T-helper 1 cell treated with Interleukin-12 subunit alpha and Interleukin-12 subunit beta and Interleukin-4 antibody, amounts not matched to agents 30 μg/mL and 1 μg/mL, for 36 hours (primary cell): ENCODE measurements at regions not wholly inside any gene's neighbourhood (a gene's known extent, or its start where the extent isn't known, plus 50 kb on each side); places are given as distances from the start of the nearest gene placed in this dataset.

Experiments
- H3K27ac Mint-ChIP-seq: one replicate; pipeline ENCODE4 v1.8.0; 2021; ENCODE audit warnings: mild to moderate bottlenecking, mixed read lengths
- H3K27me3 Mint-ChIP-seq: one replicate; pipeline ENCODE4 v1.8.0; 2021; ENCODE audit warnings: low read depth, mixed read lengths
- H3K36me3 Mint-ChIP-seq: one replicate; pipeline ENCODE4 v1.8.0; 2021; ENCODE audit warnings: low read depth, mixed read lengths
- H3K4me1 Mint-ChIP-seq: one replicate; pipeline ENCODE4 v1.8.0; 2021; ENCODE audit warnings: low read depth, mixed read lengths
- H3K4me3 Mint-ChIP-seq: one replicate; pipeline ENCODE4 v1.8.0; 2021; ENCODE audit warnings: mild to moderate bottlenecking, moderate library complexity, mixed read lengths
- H3K9me3 Mint-ChIP-seq: one replicate; pipeline ENCODE4 v1.8.0; 2021; ENCODE audit warnings: mixed read lengths

DNA sequence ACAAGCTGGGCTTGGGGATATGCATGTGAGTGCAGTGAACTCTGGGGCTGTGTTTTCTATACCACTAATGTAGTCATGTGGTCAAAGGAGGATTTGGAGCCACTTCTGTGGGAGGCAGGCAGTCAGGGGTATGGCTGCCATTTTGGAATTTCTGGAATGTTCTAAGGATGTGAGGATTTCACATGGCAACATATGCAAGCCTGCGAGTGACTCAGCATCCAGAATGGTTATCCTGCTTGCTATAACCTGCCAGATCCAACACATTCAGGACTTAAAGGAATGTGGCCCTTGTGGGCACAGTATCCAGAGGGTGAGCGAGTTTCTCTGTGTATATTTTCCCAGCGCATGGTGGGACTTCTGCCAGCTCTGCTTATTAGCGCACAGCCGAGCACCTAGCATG is 249.2 kb upstream of the PWP1 start:
- H3K4me3 Mint-ChIP-seq: no peak overlapping the region
- peaks cover 17% of the 10 kb centered on the region for H3K4me1 Mint-ChIP-seq
- no peaks in the 10 kb centered on the region for H3K9me3 Mint-ChIP-seq
- no peaks in the 10 kb centered on the region for H3K27me3 Mint-ChIP-seq
- H3K27ac Mint-ChIP-seq: no peak overlapping the region
- H3K36me3 Mint-ChIP-seq: peaks cover 1% of the 10 kb centered on the region

GRCh38 chr12:107436836-107437235 is 248.8 kb upstream of the PWP1 start:
- Mint-ChIP-seq H3K27me3 (no peaks in the 10 kb centered on the region), H3K9me3 (no peaks in the 10 kb centered on the region), H3K36me3 (peaks cover 1% of the 10 kb centered on the region), H3K4me3 (no peak overlapping the region), H3K4me1 (peaks cover 15% of the 10 kb centered on the region), H3K27ac (no peak overlapping the region)

DNA sequence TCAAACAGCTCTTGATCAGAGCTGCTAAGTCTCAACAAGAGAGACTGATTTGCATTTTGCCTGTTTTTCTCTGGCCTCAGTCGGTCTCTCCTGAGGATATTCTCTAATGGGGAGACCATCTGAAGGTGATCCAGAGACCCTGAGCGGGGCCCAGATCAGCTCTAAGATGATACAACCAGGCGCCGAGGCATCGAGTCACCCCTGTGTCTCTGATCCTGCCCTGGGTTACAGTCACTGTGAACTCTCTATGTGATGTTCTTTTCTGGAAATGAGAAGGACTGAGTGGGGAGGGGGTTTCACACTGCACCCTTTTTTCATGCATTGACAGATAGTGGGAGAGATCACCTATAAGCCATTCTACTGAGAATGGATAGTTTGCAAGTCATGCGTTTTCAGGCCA is 247.6 kb upstream of the PWP1 start:
- no peak overlapping the region for H3K4me3 Mint-ChIP-seq
- H3K27ac Mint-ChIP-seq: no peak overlapping the region
- no peaks in the 10 kb centered on the region for H3K27me3 Mint-ChIP-seq
- H3K9me3 Mint-ChIP-seq: no peaks in the 10 kb centered on the region
- H3K36me3 Mint-ChIP-seq: peaks cover 1% of the 10 kb centered on the region
- H3K4me1 Mint-ChIP-seq: peaks cover 11% of the 10 kb centered on the region

- H3K27ac Mint-ChIP-seq: no peak overlapping the region
- peaks cover 11% of the 10 kb centered on the region for H3K4me1 Mint-ChIP-seq
- H3K4me3 Mint-ChIP-seq: no peak overlapping the region
- H3K9me3 Mint-ChIP-seq: no peaks in the 10 kb centered on the region
- no peaks in the 10 kb centered on the region for H3K27me3 Mint-ChIP-seq
- H3K36me3 Mint-ChIP-seq: peaks cover 1% of the 10 kb centered on the region
These were observed 246.4 kb upstream of the PWP1 start for GRCh38 chr12:107439026-107439738.

- peaks cover 1% of the 10 kb centered on the region for H3K36me3 Mint-ChIP-seq
- no peak overlapping the region for H3K27ac Mint-ChIP-seq
- H3K9me3 Mint-ChIP-seq: no peaks in the 10 kb centered on the region
- H3K4me1 Mint-ChIP-seq: peaks cover 11% of the 10 kb centered on the region
- H3K4me3 Mint-ChIP-seq: no peak overlapping the region
- H3K27me3 Mint-ChIP-seq: no peaks in the 10 kb centered on the region
These were observed 245.0 kb upstream of the PWP1 start for GRCh38 chr12:107440606-107441005.

DNA sequence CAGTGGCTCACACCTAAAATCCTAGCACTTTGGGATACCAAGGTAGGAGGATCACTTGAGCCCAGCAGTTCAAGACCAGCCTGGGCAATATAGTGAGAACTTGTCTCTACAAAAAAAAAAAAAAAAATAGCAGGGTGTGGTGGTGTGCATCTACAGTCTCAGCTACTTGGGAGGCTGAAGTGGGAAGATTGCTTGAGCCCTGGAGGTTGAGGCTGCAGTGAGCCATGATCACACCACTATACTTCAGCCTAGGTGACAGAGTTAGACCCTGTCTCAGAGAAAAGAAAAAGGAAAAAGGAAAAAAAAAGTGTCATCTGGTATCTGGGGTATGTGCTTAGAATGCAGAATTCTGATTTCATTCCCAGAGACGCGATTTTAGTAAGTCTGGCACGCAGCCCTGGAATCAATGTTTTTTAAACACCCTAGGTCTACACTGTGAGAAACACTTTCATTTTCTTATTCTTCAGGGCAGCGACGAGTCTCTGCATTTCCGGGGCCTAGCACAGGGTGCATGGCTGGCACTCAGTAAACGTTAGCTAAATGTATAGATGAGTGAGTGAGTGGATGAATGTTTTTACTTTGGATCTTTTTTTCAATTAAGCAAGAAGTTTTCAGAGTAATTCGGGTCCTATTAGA is 243.8 kb upstream of the PWP1 start:
- no peak overlapping the region for H3K4me3 Mint-ChIP-seq
- no peaks in the 10 kb centered on the region for H3K9me3 Mint-ChIP-seq
- no peak overlapping the region for H3K27ac Mint-ChIP-seq
- peaks cover 1% of the 10 kb centered on the region for H3K36me3 Mint-ChIP-seq
- H3K27me3 Mint-ChIP-seq: no peaks in the 10 kb centered on the region
- peaks cover 11% of the 10 kb centered on the region for H3K4me1 Mint-ChIP-seq

DNA sequence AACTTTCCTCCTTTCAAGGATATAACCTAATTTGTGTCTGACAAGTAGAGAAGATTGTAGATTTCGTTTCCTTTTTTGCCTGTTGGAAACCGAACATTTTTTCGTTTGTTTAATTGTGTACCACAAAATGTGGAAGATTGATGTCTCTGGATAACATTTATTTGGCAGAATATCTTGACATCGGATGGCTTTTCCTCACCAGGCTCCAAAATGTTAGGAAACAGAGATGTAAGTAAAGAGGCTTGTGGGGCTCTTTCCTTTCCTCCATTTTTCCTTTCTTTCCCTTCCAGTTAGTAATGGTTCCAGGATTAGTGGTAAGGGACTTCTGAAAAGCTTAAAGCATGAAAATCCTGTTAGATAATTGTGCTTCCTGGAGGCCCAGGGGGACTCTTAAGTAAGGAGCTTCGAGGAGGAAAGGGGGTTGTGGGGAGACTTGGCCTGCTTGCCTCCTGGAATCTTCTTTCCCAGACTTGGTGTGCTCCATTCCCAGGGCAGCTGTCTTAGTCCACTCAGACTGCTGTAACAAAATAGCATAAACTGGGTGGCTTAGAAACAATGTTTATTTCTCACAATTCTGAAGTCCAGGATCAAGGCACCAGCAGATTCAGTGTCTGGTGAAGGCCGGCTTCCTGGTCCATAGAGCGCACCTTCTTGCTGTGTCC is 243.1 kb upstream of the PWP1 start:
- H3K36me3 Mint-ChIP-seq: peaks cover 1% of the 10 kb centered on the region
- H3K27me3 Mint-ChIP-seq: no peaks in the 10 kb centered on the region
- H3K4me3 Mint-ChIP-seq: no peak overlapping the region
- no peaks in the 10 kb centered on the region for H3K9me3 Mint-ChIP-seq
- no peak overlapping the region for H3K27ac Mint-ChIP-seq
- H3K4me1 Mint-ChIP-seq: peaks cover 11% of the 10 kb centered on the region

GRCh38 chr12:107443320-107444090 is 242.1 kb upstream of the PWP1 start:
- Mint-ChIP-seq H3K36me3 (peaks cover 1% of the 10 kb centered on the region), H3K27me3 (no peaks in the 10 kb centered on the region), H3K4me1 (peaks cover 11% of the 10 kb centered on the region), H3K9me3 (no peaks in the 10 kb centered on the region), H3K27ac (no peak overlapping the region), H3K4me3 (no peak overlapping the region)

DNA sequence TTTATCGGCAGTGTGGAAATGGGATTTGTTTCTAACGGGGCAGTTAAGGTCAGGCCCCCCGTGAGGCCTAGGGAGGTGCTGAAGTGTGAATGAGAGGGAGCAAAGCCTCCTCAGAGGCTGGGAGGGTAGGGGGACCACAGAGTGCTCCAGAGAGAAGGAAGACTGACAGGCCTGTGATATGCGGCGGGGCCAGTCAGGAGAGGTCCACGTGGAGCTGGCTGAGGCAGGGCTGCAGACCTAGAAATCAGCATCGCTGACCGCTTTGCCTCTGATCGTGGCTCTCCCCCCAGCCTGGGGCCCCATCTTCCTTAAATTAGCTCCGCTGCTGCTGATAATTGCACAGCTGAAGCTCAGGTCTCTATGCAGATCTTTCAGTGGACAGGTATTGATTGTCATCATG is 240.8 kb upstream of the PWP1 start:
- peaks cover 1% of the 10 kb centered on the region for H3K36me3 Mint-ChIP-seq
- H3K27me3 Mint-ChIP-seq: no peaks in the 10 kb centered on the region
- no peaks in the 10 kb centered on the region for H3K9me3 Mint-ChIP-seq
- no peak overlapping the region for H3K4me3 Mint-ChIP-seq
- peaks cover 3% of the 10 kb centered on the region for H3K4me1 Mint-ChIP-seq
- H3K27ac Mint-ChIP-seq: no peak overlapping the region

DNA sequence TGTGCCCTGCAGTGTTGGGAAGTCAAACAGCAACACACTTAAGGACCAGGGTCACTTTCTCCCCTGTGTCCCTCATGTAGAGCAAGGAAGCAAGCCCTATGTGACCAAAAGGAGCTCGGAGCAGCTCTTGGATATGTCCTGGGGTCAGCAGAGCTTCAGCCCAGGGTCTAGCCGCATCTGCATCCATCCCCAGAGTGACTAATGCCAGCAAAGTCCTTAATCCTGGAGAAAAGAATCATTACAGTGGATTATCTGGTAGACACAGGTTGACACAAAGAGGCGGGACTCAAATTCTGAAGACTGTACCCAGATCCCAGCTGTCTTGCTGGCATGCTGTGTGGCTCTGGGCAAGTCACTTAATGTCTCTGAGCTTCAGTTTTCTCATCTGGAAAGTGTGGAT is 239.1 kb upstream of the PWP1 start:
- Mint-ChIP-seq H3K36me3 (no peaks in the 10 kb centered on the region), H3K4me1 (no peaks in the 10 kb centered on the region), H3K27ac (no peak overlapping the region), H3K4me3 (no peak overlapping the region), H3K27me3 (no peaks in the 10 kb centered on the region), H3K9me3 (no peaks in the 10 kb centered on the region)

DNA sequence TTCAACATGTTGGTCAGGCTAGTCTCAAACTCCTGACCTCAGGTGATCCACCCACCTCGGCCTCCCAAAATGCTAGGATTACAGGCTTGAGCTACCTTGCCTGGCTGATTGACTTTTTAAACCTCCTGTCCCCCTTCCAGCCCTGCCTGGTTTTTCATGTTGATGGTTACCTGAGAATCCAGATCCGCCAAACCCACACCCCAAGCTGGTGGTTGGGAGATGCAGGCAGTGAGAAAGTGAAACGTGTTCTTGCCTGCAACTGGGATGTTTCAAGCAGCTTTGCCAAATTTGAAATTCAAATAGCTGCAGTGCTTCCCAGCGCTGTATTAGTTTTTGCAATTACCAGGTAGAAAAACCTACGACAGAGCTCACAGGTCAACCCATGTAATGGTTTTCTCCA is 238.3 kb upstream of the PWP1 start:
- Mint-ChIP-seq H3K27ac (no peak overlapping the region), H3K27me3 (no peaks in the 10 kb centered on the region), H3K4me1 (no peaks in the 10 kb centered on the region), H3K4me3 (no peak overlapping the region), H3K9me3 (no peaks in the 10 kb centered on the region), H3K36me3 (no peaks in the 10 kb centered on the region)

- no peak overlapping the region for H3K27ac Mint-ChIP-seq
- H3K4me3 Mint-ChIP-seq: no peak overlapping the region
- H3K9me3 Mint-ChIP-seq: no peaks in the 10 kb centered on the region
- H3K36me3 Mint-ChIP-seq: no peaks in the 10 kb centered on the region
- H3K4me1 Mint-ChIP-seq: no peaks in the 10 kb centered on the region
- no peaks in the 10 kb centered on the region for H3K27me3 Mint-ChIP-seq
These were observed 237.4 kb upstream of the PWP1 start for GRCh38 chr12:107448198-107448597.

- no peaks in the 10 kb centered on the region for H3K4me1 Mint-ChIP-seq
- H3K9me3 Mint-ChIP-seq: no peaks in the 10 kb centered on the region
- no peaks in the 10 kb centered on the region for H3K27me3 Mint-ChIP-seq
- no peaks in the 10 kb centered on the region for H3K36me3 Mint-ChIP-seq
- no peak overlapping the region for H3K27ac Mint-ChIP-seq
- H3K4me3 Mint-ChIP-seq: no peak overlapping the region
These were observed 235.7 kb upstream of the PWP1 start for GRCh38 chr12:107449891-107450290.

- H3K27me3 Mint-ChIP-seq: no peaks in the 10 kb centered on the region
- no peaks in the 10 kb centered on the region for H3K36me3 Mint-ChIP-seq
- H3K9me3 Mint-ChIP-seq: no peaks in the 10 kb centered on the region
- H3K27ac Mint-ChIP-seq: no peak overlapping the region
- no peaks in the 10 kb centered on the region for H3K4me1 Mint-ChIP-seq
- H3K4me3 Mint-ChIP-seq: no peak overlapping the region
These were observed 235.1 kb upstream of the PWP1 start for GRCh38 chr12:107450541-107450940.
